PC-3 (cell line): ENCODE measurements at regions not wholly inside any gene's neighbourhood (a gene's known extent, or its start where the extent isn't known, plus 50 kb on each side); places are given as distances from the start of the nearest gene placed in this dataset.
A peak's percentile ranks its signal among the peaks of the same experiment; 100 is the strongest.

ENCODE experiments used
- ATAC-seq: fragments of 200-7000 bp; cut with Tn5 transposase; 2 replicates; pipeline ENCODE4 v1.9.1; 2020; ENCODE audit warnings: mild to moderate bottlenecking, moderate library complexity
- BruUV-seq: library from RNA; stranded (reverse); fragments of 400-500 nt; replicated peaks from 2 replicates; lab custom pipeline; 2021; lab: Mats Ljungman, UMichigan
- CTCF ChIA-PET: fragments of 300-600 bp; sonication (Branson Sonifier 250); formaldehyde crosslinking; loops from one replicate; lab custom pipeline; 2022; ENCODE audit warnings: antibody characterized with exemption; lab: Charles Lee
- POLR2A ChIA-PET: fragments of 300-600 bp; sonication (Branson Sonifier 250); formaldehyde crosslinking; loops from one replicate; lab custom pipeline; 2022; ENCODE audit warnings: antibody characterized with exemption; ENCODE audit not compliant: unreplicated experiment; lab: Charles Lee
- DNase-seq: peaks from one replicate; pipeline ENCODE4 v3.0.0-alpha.2; 2015
- H2AFZ ChIP-seq: fragments of 300-600 bp; sonication (generic); 2 replicates; pipeline ENCODE4 v1.6.0; 2016; ENCODE audit warnings: antibody characterized with exemption, low read length
- H3F3A ChIP-seq: fragments of 300-600 bp; sonication (generic); one replicate; pipeline ENCODE4 v1.6.0; 2017; ENCODE audit warnings: antibody characterized with exemption, low read length, control low read depth, mild to moderate bottlenecking; ENCODE audit not compliant: unreplicated experiment
- H3K27ac ChIP-seq: fragments of 300-600 bp; sonication (generic); 2 replicates; pipeline ENCODE4 v1.5.1; 2016; ENCODE audit warnings: mild to moderate bottlenecking, low read length
- H3K27me3 ChIP-seq: fragments of 300-600 bp; sonication (generic); 2 replicates; pipeline ENCODE4 v1.6.1; 2016; ENCODE audit warnings: low read length, mixed read lengths
- H3K36me3 ChIP-seq: fragments of 300-600 bp; sonication (generic); 2 replicates; pipeline ENCODE4 v1.6.1; 2016; ENCODE audit warnings: low read depth, mixed run types, low read length, mixed read lengths
- H3K4me1 ChIP-seq: fragments of 300-600 bp; sonication (generic); 2 replicates; pipeline ENCODE4 v1.5.1; 2016; ENCODE audit warnings: low read length; ENCODE audit not compliant: insufficient read depth
- H3K4me2 ChIP-seq: fragments of 300-600 bp; sonication (generic); 2 replicates; pipeline ENCODE4 v1.6.0; 2016; ENCODE audit warnings: low read length
- H3K4me3 ChIP-seq: fragments of 300-600 bp; sonication (generic); 2 replicates; pipeline ENCODE4 v1.5.1; 2016; ENCODE audit warnings: mild to moderate bottlenecking, low read length, mixed read lengths
- H3K79me2 ChIP-seq: fragments of 300-600 bp; sonication (generic); 2 replicates; pipeline ENCODE4 v1.6.1; 2017; ENCODE audit warnings: low read length, mixed read lengths
- H3K9ac ChIP-seq: fragments of 300-600 bp; sonication (generic); 2 replicates; pipeline ENCODE4 v1.6.0; 2016; ENCODE audit warnings: mild to moderate bottlenecking, low read length
- H3K9me2 ChIP-seq: fragments of 300-600 bp; sonication (generic); replicated peaks from 2 replicates; pipeline ENCODE4 v1.6.1; 2016; ENCODE audit warnings: mixed run types, low read length, mixed read lengths
- H3K9me3 ChIP-seq: fragments of 300-600 bp; sonication (generic); 2 replicates; pipeline ENCODE4 v1.6.1; 2016; ENCODE audit warnings: low read length, mixed read lengths
- H4K20me1 ChIP-seq: fragments of 300-600 bp; sonication (generic); 2 replicates; pipeline ENCODE4 v1.6.1; 2016; ENCODE audit warnings: low read length, mixed read lengths
- CTCF ChIP-seq: fragments of 300-600 bp; sonication (generic); conservative IDR thresholded peaks from 2 replicates; pipeline ENCODE4 v1.5.1; 2017; ENCODE audit warnings: antibody characterized with exemption, low read depth, mild to moderate bottlenecking, low read length
- EZH2 ChIP-seq: fragments of 300-600 bp; sonication (generic); IDR thresholded peaks from one replicate; pipeline ENCODE4 v1.6.1; 2017; ENCODE audit warnings: antibody characterized with exemption, mild to moderate bottlenecking, low read length; ENCODE audit not compliant: unreplicated experiment
- EZH2phosphoT487 ChIP-seq: fragments of 300-600 bp; sonication (generic); IDR thresholded peaks from 2 replicates; pipeline ENCODE4 v1.6.1; 2018; ENCODE audit warnings: mild to moderate bottlenecking, antibody characterized with exemption, low read length, borderline replicate concordance
- intact Hi-C: fragments of 100-400 bp; cut with micrococcal nuclease; formaldehyde crosslinking; loops from 2 replicates; pipeline ENCODE4 v1.9.0; 2023

- Histone ChIP-seq H3K9ac (peak overlapping the region; percentile 73), H3K4me2 (peak overlapping the region; percentile 67), H3K27me3 (no peaks in the 10 kb centered on the region), H3K79me2 (no peaks in the 10 kb centered on the region), H3K4me1 (peaks cover 22% of the 10 kb centered on the region), H2AFZ (no peak overlapping the region), H3K4me3 (no peak overlapping the region), H3K36me3 (no peaks in the 10 kb centered on the region), H3K27ac (peak overlapping the region; percentile 96), H3F3A (no peaks in the 10 kb centered on the region), H3K9me3 (no peaks in the 10 kb centered on the region), H4K20me1 (no peaks in the 10 kb centered on the region), H3K9me2 (0 out of 2 replicates have a peak, but pooled peaks cover 3% of the 10 kb centered on the region)
- BruUV-seq = no TSS peak
- DNase-seq (peak; percentile 8), ATAC-seq (no peak)
- intact Hi-C loops = loop anchor here (2.0 kb wide), 1 partner anchor 75 kb away; no protein-coding TSS in a partner anchor
- ChIA-PET POLR2A (interaction anchor here (0.5 kb wide), 1 partner anchor 1027 kb away, joined by 3 read pairs; no protein-coding TSS in a partner anchor), CTCF (no interaction called here)
- TF ChIP-seq EZH2 = no peak
- TF ChIP-seq EZH2phosphoT487 = no peak
- no peak for TF ChIP-seq CTCF
Measured at GRCh38 chr12:88325816-88326189, 183.7 kb downstream of the TMTC3 start.

GRCh38 chr12:88327276-88327675, 185.2 kb downstream of the TMTC3 start:
- H4K20me1 ChIP-seq = no peaks in the 10 kb centered on the region
- no peak for TF ChIP-seq EZH2
- no peak for TF ChIP-seq CTCF
- TF ChIP-seq EZH2phosphoT487 = no peak
- H2AFZ ChIP-seq = no peak overlapping the region
- no peak overlapping the region for H3K9ac ChIP-seq
- DNase-seq = no peak
- no peak overlapping the region for H3K27ac ChIP-seq
- ATAC-seq = no peak
- CTCF ChIA-PET = no interaction called here
- no peak overlapping the region for H3K4me3 ChIP-seq
- no peaks in the 10 kb centered on the region for H3K79me2 ChIP-seq
- H3K27me3 ChIP-seq = no peaks in the 10 kb centered on the region
- no peaks in the 10 kb centered on the region for H3F3A ChIP-seq
- H3K4me1 ChIP-seq = peaks cover 22% of the 10 kb centered on the region
- no peaks in the 10 kb centered on the region for H3K36me3 ChIP-seq
- intact Hi-C loops = no loop called here
- 0 out of 2 replicates have a peak, but pooled peaks cover 3% of the 10 kb centered on the region for H3K9me2 ChIP-seq
- POLR2A ChIA-PET = no interaction called here
- no peak overlapping the region for H3K4me2 ChIP-seq
- H3K9me3 ChIP-seq = no peaks in the 10 kb centered on the region
- BruUV-seq = no TSS peak

- TF ChIP-seq EZH2phosphoT487 = no peak
- no peak for TF ChIP-seq EZH2
- no peak for TF ChIP-seq CTCF
- no peak overlapping the region for H3K9ac ChIP-seq
- H3K9me2 ChIP-seq = no peaks in the 10 kb centered on the region
- no peak overlapping the region for H3K4me3 ChIP-seq
- H3K27me3 ChIP-seq = no peaks in the 10 kb centered on the region
- no peaks in the 10 kb centered on the region for H3K79me2 ChIP-seq
- no TSS peak for BruUV-seq
- ATAC-seq = no peak
- no peaks in the 10 kb centered on the region for H4K20me1 ChIP-seq
- ChIA-PET CTCF (no interaction called here), POLR2A (no interaction called here)
- intact Hi-C loops = no loop called here
- H3K4me2 ChIP-seq = no peak overlapping the region
- H3K36me3 ChIP-seq = no peaks in the 10 kb centered on the region
- H2AFZ ChIP-seq = no peak overlapping the region
- H3K27ac ChIP-seq = no peak overlapping the region
- no peak for DNase-seq
- H3K9me3 ChIP-seq = no peaks in the 10 kb centered on the region
- no peaks in the 10 kb centered on the region for H3F3A ChIP-seq
- H3K4me1 ChIP-seq = peaks cover 22% of the 10 kb centered on the region
Measured at GRCh38 chr12:88328090-88328489, 186.0 kb downstream of the TMTC3 start.
